GM23338 (cell line): ENCODE measurements at regions not wholly inside any gene's neighbourhood (a gene's known extent, or its start where the extent isn't known, plus 50 kb on each side); places are given as distances from the start of the nearest gene placed in this dataset.
"Not testable (repeated sequence)": the region's sequence is repeated elsewhere in the genome, so short reads cannot be mapped to it uniquely, and the experiment has no call there.

Source experiments
- CREB1 ChIP-seq: fragments of 250-450 bp; sonication (Bioruptor Pico); IDR thresholded peaks from 2 replicates; pipeline ENCODE4 v1.5.0; 2020; ENCODE audit warnings: low read depth, mild to moderate bottlenecking, moderate library complexity
- CTCF ChIP-seq, 2 experiments: fragments of 200-600 bp in 1 of 2; sonication (generic) in 1 of 2; conservative IDR thresholded peaks; 2 replicates each; pipeline versions ENCODE4 v1.5.1 to v1.6.1; 2016 to 2017; ENCODE audit warnings: antibody characterized with exemption in 2 of 2, low read depth in 2 of 2, mild to moderate bottlenecking in 2 of 2, moderate library complexity in 1 of 2
- EZH2 ChIP-seq: fragments of 200-600 bp; sonication (generic); IDR thresholded peaks from one replicate; pipeline ENCODE4 v1.8.0; 2017; ENCODE audit warnings: antibody characterized with exemption, mild to moderate bottlenecking, low read depth; ENCODE audit not compliant: unreplicated experiment
- EZH2phosphoT487 ChIP-seq: fragments of 200-600 bp; sonication (generic); IDR thresholded peaks from one replicate; pipeline ENCODE4 v1.8.1; 2018; ENCODE audit warnings: antibody characterized with exemption; ENCODE audit not compliant: unreplicated experiment
- JUNB ChIP-seq: IDR thresholded peaks from one replicate; pipeline ENCODE4 v1.6.1; 2016; ENCODE audit warnings: antibody characterized with exemption; ENCODE audit not compliant: unreplicated experiment
- POLR2AphosphoS5 ChIP-seq: IDR thresholded peaks from 2 replicates; pipeline ENCODE4 v1.6.1; 2016; ENCODE audit warnings: antibody characterized with exemption, low read depth
- REST ChIP-seq: IDR thresholded peaks from one replicate; pipeline ENCODE4 v1.6.1; 2018; ENCODE audit warnings: antibody characterized with exemption; ENCODE audit not compliant: unreplicated experiment
- STAT1 ChIP-seq: IDR thresholded peaks from one replicate; pipeline ENCODE4 v1.6.1; 2016; ENCODE audit warnings: antibody characterized with exemption; ENCODE audit not compliant: unreplicated experiment
- ZNF114 ChIP-seq: fragments of 250-450 bp; sonication (Bioruptor Pico); IDR thresholded peaks from 2 replicates; pipeline ENCODE4 v1.5.0; 2020; ENCODE audit warnings: mild to moderate bottlenecking, moderate library complexity
- ZNF331 ChIP-seq: fragments of 250-450 bp; sonication (Bioruptor Pico); IDR thresholded peaks from 2 replicates; pipeline ENCODE4 v1.5.0; 2020; ENCODE audit warnings: low read depth, mild to moderate bottlenecking, moderate library complexity
- TF ChIP-seq, protein P1 (sequence below): fragments of 250-450 bp; sonication (Bioruptor Pico); IDR thresholded peaks from 2 replicates; pipeline ENCODE4 v1.5.0; 2020; ENCODE audit warnings: mild to moderate bottlenecking, moderate library complexity

DNA sequence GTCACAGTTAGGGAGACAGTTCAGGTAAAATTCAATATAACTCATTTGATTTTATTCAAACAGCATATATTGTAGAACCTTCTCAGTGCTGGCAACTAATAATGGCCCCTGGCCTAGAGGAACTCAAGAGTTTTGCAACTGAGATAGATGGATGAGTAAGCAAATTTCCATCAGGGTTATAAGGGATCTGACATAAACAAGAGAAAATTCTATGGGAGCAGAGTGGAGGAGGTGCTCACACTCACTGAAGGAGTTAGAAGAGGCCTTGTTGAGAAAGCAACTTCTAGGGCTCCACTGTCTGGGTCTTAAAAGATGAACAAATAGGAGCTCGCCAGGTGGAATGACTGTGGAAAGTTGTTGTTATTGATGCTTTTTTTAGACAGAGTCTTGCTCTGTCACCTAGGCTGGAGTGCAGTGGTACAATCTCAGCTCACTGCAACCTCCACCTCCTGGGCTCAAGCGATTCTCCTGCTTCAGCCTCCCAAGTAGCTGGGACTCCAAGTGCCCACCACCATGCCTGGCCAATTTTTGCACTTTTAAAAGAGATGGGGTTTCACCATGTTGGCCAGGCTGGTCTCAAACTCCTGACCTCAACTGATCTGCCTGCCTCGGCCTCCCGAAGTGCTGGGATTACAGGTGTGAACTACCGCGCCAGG, 81.2 kb upstream of the EED start:
- not testable (repeated sequence) for TF ChIP-seq ZNF114 (CRISPR knock-in tag); CTCF (conservative IDR thresholded peaks at IDR 0.05; ENCODE audit: low read depth in 2 of 2); CREB1 (CRISPR knock-in tag); POLR2AphosphoS5; REST; EZH2; EZH2phosphoT487; JUNB; ZNF331 (CRISPR knock-in tag); STAT1
- TF ChIP-seq, protein P1, sequence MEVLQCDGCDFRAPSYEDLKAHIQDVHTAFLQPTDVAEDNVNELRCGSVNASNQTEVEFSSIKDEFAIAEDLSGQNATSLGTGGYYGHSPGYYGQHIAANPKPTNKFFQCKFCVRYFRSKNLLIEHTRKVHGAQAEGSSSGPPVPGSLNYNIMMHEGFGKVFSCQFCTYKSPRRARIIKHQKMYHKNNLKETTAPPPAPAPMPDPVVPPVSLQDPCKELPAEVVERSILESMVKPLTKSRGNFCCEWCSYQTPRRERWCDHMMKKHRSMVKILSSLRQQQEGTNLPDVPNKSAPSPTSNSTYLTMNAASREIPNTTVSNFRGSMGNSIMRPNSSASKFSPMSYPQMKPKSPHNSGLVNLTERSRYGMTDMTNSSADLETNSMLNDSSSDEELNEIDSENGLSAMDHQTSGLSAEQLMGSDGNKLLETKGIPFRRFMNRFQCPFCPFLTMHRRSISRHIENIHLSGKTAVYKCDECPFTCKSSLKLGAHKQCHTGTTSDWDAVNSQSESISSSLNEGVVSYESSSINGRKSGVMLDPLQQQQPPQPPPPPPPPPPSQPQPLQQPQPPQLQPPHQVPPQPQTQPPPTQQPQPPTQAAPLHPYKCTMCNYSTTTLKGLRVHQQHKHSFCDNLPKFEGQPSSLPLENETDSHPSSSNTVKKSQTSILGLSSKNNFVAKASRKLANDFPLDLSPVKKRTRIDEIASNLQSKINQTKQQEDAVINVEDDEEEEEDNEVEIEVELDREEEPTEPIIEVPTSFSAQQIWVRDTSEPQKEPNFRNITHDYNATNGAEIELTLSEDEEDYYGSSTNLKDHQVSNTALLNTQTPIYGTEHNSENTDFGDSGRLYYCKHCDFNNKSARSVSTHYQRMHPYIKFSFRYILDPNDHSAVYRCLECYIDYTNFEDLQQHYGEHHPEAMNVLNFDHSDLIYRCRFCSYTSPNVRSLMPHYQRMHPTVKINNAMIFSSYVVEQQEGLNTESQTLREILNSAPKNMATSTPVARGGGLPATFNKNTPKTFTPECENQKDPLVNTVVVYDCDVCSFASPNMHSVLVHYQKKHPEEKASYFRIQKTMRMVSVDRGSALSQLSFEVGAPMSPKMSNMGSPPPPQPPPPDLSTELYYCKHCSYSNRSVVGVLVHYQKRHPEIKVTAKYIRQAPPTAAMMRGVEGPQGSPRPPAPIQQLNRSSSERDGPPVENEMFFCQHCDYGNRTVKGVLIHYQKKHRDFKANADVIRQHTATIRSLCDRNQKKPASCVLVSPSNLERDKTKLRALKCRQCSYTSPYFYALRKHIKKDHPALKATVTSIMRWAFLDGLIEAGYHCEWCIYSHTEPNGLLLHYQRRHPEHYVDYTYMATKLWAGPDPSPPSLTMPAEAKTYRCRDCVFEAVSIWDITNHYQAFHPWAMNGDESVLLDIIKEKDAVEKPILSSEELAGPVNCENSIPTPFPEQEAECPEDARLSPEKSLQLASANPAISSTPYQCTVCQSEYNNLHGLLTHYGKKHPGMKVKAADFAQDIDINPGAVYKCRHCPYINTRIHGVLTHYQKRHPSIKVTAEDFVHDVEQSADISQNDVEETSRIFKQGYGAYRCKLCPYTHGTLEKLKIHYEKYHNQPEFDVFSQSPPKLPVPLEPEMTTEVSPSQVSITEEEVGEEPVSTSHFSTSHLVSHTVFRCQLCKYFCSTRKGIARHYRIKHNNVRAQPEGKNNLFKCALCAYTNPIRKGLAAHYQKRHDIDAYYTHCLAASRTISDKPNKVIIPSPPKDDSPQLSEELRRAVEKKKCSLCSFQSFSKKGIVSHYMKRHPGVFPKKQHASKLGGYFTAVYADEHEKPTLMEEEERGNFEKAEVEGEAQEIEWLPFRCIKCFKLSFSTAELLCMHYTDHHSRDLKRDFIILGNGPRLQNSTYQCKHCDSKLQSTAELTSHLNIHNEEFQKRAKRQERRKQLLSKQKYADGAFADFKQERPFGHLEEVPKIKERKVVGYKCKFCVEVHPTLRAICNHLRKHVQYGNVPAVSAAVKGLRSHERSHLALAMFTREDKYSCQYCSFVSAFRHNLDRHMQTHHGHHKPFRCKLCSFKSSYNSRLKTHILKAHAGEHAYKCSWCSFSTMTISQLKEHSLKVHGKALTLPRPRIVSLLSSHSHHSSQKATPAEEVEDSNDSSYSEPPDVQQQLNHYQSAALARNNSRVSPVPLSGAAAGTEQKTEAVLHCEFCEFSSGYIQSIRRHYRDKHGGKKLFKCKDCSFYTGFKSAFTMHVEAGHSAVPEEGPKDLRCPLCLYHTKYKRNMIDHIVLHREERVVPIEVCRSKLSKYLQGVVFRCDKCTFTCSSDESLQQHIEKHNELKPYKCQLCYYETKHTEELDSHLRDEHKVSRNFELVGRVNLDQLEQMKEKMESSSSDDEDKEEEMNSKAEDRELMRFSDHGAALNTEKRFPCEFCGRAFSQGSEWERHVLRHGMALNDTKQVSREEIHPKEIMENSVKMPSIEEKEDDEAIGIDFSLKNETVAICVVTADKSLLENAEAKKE (CRISPR knock-in tag), result not testable (repeated sequence)
